GM12891 (cell line): ENCODE measurements at regions not wholly inside any gene's neighbourhood (a gene's known extent, or its start where the extent isn't known, plus 50 kb on each side); places are given as distances from the start of the nearest gene placed in this dataset.

Experiments
- POLR2A ChIP-seq: IDR thresholded peaks from 2 replicates; pipeline ENCODE4 v1.6.1; 2011; ENCODE audit warnings: low read depth, low read length, control low read depth
- POLR2AphosphoS5 ChIP-seq: IDR thresholded peaks from 2 replicates; pipeline ENCODE4 v1.6.1; 2011; ENCODE audit warnings: low read depth, low read length, control low read depth
- POU2F2 ChIP-seq: IDR thresholded peaks from 2 replicates; pipeline ENCODE4 v1.6.1; 2011; ENCODE audit warnings: low read depth, mild to moderate bottlenecking, control low read depth, low read length, moderate library complexity
- SPI1 ChIP-seq: IDR thresholded peaks from 2 replicates; pipeline ENCODE4 v1.6.1; 2011; ENCODE audit warnings: low read depth, low read length, control low read depth
- TAF1 ChIP-seq: IDR thresholded peaks from 2 replicates; pipeline ENCODE4 v1.6.1; 2011; ENCODE audit warnings: low read depth, low read length, control low read depth

DNA sequence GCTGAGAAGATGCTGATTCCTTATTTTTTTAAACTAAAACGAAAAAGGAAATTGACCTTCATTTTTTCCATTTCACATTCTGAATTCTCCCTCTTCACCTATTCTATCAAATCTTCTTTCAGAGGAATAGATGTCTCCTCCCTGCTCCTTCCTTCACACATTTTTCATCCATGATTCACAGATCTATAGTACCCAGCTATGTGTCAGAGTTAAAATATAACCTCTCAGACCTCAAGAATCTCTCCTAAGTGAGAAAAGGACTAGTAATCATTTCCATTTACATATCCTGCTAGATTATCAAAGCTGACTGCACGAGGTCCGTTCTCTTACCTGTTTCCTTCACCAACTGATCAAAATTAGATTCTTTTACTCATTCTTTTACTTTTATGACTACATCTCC, 1297.6 kb upstream of the ALCAM start:
- TF ChIP-seq SPI1 (no peak), POLR2A (no peak), TAF1 (no peak), POLR2AphosphoS5 (no peak), POU2F2 (no peak)
